ENCODE measurements at regions not wholly inside any gene's neighbourhood (a gene's known extent, or its start where the extent isn't known, plus 50 kb on each side); places are given as distances from the start of the nearest gene placed in this dataset.

DNA sequence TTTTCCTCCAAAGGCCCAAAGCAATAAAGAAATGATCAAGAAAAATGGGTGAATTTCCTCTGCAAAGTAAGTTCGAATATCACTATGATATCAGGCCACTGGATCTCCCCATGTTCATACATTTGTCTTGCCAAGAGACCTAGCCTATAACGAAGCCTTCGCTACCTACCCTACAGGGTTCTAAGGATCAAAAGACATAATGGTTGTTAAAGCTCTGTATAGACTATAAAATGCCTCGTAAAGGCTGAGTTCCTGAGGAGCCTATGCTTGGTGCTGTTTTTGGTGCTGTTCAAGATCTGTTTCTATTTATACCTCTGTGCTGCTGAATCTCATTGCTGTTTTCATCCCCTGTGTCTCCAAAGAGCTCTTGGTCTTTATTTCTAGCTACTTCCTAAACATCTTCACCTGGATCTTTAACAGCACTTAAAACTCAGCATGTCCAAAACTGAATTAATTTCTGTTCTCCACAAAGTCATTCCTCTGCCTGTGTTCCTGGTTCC lies 254.4 kb upstream of the CHAC2 start:
- Mint-ChIP-seq H3K9me3 (peaks cover 6% of the 10 kb centered on the region), H3K27ac (no peak overlapping the region), H3K36me3 (ENCODE audit: low read depth) (no peaks in the 10 kb centered on the region), H3K27me3 (ENCODE audit: insufficient read depth) (no peaks in the 10 kb centered on the region), H3K4me3 (no peak overlapping the region), H3K4me1 (peaks cover 15% of the 10 kb centered on the region)
- no peaks in the 10 kb centered on the region for H3K4me1 ChIP-seq (ENCODE audit: control insufficient read depth, insufficient read depth, low read length)
- no peaks in the 10 kb centered on the region for H3K36me3 ChIP-seq (ENCODE audit: control insufficient read depth, insufficient read depth, low read length)
- no peak overlapping the region for H3K4me3 ChIP-seq (ENCODE audit: low read length)
- no peak overlapping the region for H3K9ac ChIP-seq (ENCODE audit: extremely low read depth, low read length, poor library complexity, severe bottlenecking)
- DNase-seq: no peak
- H3K27me3 ChIP-seq (ENCODE audit: control insufficient read depth, insufficient read depth, low read length, poor library complexity, severe bottlenecking): no peaks in the 10 kb centered on the region
- TF ChIP-seq, protein P1, sequence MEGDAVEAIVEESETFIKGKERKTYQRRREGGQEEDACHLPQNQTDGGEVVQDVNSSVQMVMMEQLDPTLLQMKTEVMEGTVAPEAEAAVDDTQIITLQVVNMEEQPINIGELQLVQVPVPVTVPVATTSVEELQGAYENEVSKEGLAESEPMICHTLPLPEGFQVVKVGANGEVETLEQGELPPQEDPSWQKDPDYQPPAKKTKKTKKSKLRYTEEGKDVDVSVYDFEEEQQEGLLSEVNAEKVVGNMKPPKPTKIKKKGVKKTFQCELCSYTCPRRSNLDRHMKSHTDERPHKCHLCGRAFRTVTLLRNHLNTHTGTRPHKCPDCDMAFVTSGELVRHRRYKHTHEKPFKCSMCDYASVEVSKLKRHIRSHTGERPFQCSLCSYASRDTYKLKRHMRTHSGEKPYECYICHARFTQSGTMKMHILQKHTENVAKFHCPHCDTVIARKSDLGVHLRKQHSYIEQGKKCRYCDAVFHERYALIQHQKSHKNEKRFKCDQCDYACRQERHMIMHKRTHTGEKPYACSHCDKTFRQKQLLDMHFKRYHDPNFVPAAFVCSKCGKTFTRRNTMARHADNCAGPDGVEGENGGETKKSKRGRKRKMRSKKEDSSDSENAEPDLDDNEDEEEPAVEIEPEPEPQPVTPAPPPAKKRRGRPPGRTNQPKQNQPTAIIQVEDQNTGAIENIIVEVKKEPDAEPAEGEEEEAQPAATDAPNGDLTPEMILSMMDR (conservative IDR thresholded peaks at IDR 0.05): no peak
- 90 to 96% methylated on average over 4 of the region's 4 CpGs for WGBS, 2 experiments (ENCODE audit: insufficient coverage in 1 of 2, insufficient read length in 1 of 2)
- H3K27ac ChIP-seq (ENCODE audit: low read depth, low read length): no peak overlapping the region
- no peaks in the 10 kb centered on the region for H3K9me3 ChIP-seq (ENCODE audit: control insufficient read depth, low read length)

DNA sequence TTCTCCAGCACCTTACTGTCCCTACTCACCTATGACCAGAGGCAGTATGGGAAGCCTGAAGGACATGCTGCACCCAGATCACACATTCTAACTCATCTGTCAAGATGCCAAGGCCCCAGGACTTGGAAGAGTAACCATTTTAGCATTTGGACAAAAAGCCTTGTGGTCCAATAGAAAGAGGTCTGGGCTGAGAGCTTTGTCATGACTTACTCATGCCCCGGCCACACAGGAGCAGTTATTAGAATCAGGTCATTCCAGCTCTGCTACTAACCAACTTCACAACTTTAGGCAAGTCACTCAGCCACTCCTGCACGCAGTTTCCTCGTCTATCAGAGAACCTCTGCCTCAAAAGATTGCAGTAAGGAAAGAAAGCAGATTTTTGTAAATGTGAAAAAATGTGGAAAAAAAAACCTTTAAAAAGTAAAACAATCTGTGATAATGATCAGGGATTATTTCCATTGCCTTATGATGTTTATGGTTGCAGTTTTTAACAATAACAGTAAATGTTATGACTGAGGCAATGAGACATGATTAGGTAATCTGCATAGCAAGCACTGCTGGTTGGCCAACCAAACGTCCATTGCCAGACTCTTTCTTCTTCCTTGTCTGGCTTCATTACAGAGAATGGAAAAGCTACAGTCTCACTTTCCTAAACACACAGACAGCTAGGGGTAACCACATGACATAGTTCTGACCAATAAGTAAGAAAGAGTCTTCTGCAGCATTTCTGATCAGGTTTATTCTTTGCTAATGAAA lies 255.4 kb upstream of the CHAC2 start:
- no peaks in the 10 kb centered on the region for H3K36me3 Mint-ChIP-seq (ENCODE audit: low read depth)
- TF ChIP-seq, protein P1 (conservative IDR thresholded peaks at IDR 0.05): no peak
- no peak overlapping the region for H3K27ac ChIP-seq (ENCODE audit: low read depth, low read length)

GRCh38 chr2:53511549-53511948 lies 256.1 kb upstream of the CHAC2 start:
- H3K27me3 Mint-ChIP-seq (ENCODE audit: insufficient read depth): no peaks in the 10 kb centered on the region
- H3K27ac Mint-ChIP-seq: no peak overlapping the region
- TF ChIP-seq, protein P1 (conservative IDR thresholded peaks at IDR 0.05): peak; percentile 53
- DNase-seq: no peak
- peaks cover 15% of the 10 kb centered on the region for H3K4me1 Mint-ChIP-seq
- no peaks in the 10 kb centered on the region for H3K27me3 ChIP-seq (ENCODE audit: control insufficient read depth, insufficient read depth, low read length, poor library complexity, severe bottlenecking)
- no peaks in the 10 kb centered on the region for H3K9me3 ChIP-seq (ENCODE audit: control insufficient read depth, low read length)
- H3K4me1 ChIP-seq (ENCODE audit: control insufficient read depth, insufficient read depth, low read length): no peaks in the 10 kb centered on the region
- no peak overlapping the region for H3K4me3 Mint-ChIP-seq
- WGBS, 2 experiments (ENCODE audit: insufficient coverage in 1 of 2, insufficient read length in 1 of 2): 90 to 100% methylated on average over 1 to 4 of the region's 4 CpGs
- no peak overlapping the region for H3K4me3 ChIP-seq (ENCODE audit: low read length)
- no peak overlapping the region for H3K9ac ChIP-seq (ENCODE audit: extremely low read depth, low read length, poor library complexity, severe bottlenecking)
- H3K36me3 Mint-ChIP-seq (ENCODE audit: low read depth): no peaks in the 10 kb centered on the region
- H3K9me3 Mint-ChIP-seq: peaks cover 6% of the 10 kb centered on the region
- no peak overlapping the region for H3K27ac ChIP-seq (ENCODE audit: low read depth, low read length)
- H3K36me3 ChIP-seq (ENCODE audit: control insufficient read depth, insufficient read depth, low read length): no peaks in the 10 kb centered on the region

More for the DNA sequence above, 255.4 kb upstream of the CHAC2 start:
- Histone ChIP-seq H3K4me3 (ENCODE audit: low read length) (no peak overlapping the region), H3K9me3 (ENCODE audit: control insufficient read depth, low read length) (no peaks in the 10 kb centered on the region), H3K9ac (ENCODE audit: extremely low read depth, low read length, poor library complexity, severe bottlenecking) (no peak overlapping the region), H3K4me1 (ENCODE audit: control insufficient read depth, insufficient read depth, low read length) (no peaks in the 10 kb centered on the region), H3K27me3 (ENCODE audit: control insufficient read depth, insufficient read depth, low read length, poor library complexity, severe bottlenecking) (no peaks in the 10 kb centered on the region), H3K36me3 (ENCODE audit: control insufficient read depth, insufficient read depth, low read length) (no peaks in the 10 kb centered on the region)
- peaks cover 15% of the 10 kb centered on the region for H3K4me1 Mint-ChIP-seq
- no peak overlapping the region for H3K27ac Mint-ChIP-seq
- no peaks in the 10 kb centered on the region for H3K27me3 Mint-ChIP-seq (ENCODE audit: insufficient read depth)
- peaks cover 6% of the 10 kb centered on the region for H3K9me3 Mint-ChIP-seq
- DNase-seq: no peak
- no peak overlapping the region for H3K4me3 Mint-ChIP-seq
- 57 to 85% methylated on average over 1 to 4 of the region's 4 CpGs for WGBS, 2 experiments (ENCODE audit: insufficient coverage in 1 of 2, insufficient read length in 1 of 2)
